ENCODE measurements at regions not wholly inside any gene's neighbourhood (a gene's known extent, or its start where the extent isn't known, plus 50 kb on each side); places are given as distances from the start of the nearest gene placed in this dataset.

GRCh38 chr2:126325202-126325601, 330.8 kb upstream of the GYPC start (continued):
- TF ChIP-seq, protein P1, sequence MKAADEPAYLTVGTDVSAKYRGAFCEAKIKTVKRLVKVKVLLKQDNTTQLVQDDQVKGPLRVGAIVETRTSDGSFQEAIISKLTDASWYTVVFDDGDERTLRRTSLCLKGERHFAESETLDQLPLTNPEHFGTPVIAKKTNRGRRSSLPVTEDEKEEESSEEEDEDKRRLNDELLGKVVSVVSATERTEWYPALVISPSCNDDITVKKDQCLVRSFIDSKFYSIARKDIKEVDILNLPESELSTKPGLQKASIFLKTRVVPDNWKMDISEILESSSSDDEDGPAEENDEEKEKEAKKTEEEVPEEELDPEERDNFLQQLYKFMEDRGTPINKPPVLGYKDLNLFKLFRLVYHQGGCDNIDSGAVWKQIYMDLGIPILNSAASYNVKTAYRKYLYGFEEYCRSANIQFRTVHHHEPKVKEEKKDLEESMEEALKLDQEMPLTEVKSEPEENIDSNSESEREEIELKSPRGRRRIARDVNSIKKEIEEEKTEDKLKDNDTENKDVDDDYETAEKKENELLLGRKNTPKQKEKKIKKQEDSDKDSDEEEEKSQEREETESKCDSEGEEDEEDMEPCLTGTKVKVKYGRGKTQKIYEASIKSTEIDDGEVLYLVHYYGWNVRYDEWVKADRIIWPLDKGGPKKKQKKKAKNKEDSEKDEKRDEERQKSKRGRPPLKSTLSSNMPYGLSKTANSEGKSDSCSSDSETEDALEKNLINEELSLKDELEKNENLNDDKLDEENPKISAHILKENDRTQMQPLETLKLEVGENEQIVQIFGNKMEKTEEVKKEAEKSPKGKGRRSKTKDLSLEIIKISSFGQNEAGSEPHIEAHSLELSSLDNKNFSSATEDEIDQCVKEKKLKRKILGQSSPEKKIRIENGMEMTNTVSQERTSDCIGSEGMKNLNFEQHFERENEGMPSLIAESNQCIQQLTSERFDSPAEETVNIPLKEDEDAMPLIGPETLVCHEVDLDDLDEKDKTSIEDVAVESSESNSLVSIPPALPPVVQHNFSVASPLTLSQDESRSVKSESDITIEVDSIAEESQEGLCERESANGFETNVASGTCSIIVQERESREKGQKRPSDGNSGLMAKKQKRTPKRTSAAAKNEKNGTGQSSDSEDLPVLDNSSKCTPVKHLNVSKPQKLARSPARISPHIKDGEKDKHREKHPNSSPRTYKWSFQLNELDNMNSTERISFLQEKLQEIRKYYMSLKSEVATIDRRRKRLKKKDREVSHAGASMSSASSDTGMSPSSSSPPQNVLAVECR (CRISPR knock-in tag; IDR thresholded peaks at IDR 0.05; ENCODE audit: borderline replicate concordance), result no peak
- TF ChIP-seq ZNF710 (CRISPR knock-in tag; IDR thresholded peaks at IDR 0.05; ENCODE audit: borderline replicate concordance) (no peak), MLX (CRISPR knock-in tag; IDR thresholded peaks at IDR 0.05) (no peak)

DNA sequence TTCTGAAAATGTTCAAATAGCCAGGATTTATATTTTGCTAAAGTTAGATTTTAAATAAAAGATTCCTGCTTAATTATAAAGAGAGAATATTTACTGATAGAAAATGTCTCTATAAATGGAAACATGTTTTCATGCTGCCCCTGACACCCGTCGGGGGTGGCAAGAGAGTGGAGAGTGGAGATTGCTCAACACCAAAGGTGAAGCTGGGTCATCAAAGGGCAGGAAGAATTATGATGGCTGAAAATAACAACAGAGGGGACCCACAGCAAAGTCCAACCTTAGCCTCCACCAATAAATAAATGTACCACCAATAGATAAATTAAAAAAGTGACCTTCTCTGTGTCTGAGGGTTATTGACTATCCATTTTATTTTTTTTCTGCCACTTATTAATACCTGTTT, 326.8 kb upstream of the GYPC start:
- no peak overlapping the region for H3K4me3 ChIP-seq (replicated peaks in 1 of 3; ENCODE audit: insufficient read depth in 1 of 3, low read depth in 2 of 3, low read length in 3 of 3)
- no peak overlapping the region for H3K27ac ChIP-seq (ENCODE audit: extremely low read length, insufficient read depth, low read length)
- no peak overlapping the region for H2AFZ ChIP-seq (ENCODE audit: low read length)
- no TSS peak for BruUV-seq (replicated peaks)
- no peaks in the 10 kb centered on the region for H3K4me1 ChIP-seq (ENCODE audit: insufficient read depth, low read length)
- no peak for FAIRE-seq
- 1% methylated on average over 2 of the region's 2 CpGs for WGBS (ENCODE audit: low lambda C conversion rate)
- POLR2A ChIA-PET, result no interaction called here
- no peaks in the 10 kb centered on the region for H3K27me3 ChIP-seq (ENCODE audit: control insufficient read depth in 1 of 2, insufficient read depth in 2 of 2, low read length in 2 of 2)
- ATAC-seq, result no peak
- intact Hi-C loops (cut with micrococcal nuclease; ENCODE audit: unreplicated experiment), result no loop called here
- no peaks in the 10 kb centered on the region for H3K79me2 ChIP-seq (ENCODE audit: insufficient read depth, low read length)
- no peak overlapping the region for H3K9ac ChIP-seq (ENCODE audit: insufficient read depth, low read depth, low read length)
- CTCF ChIA-PET (ENCODE audit: low intra/inter-chr PET ratio, low total read pairs), result no interaction called here
- no peak overlapping the region for H3K4me2 ChIP-seq (ENCODE audit: low read depth, low read length)
- in situ Hi-C loops (cut with HindIII; ENCODE audit: extremely low pct_ligation_motif_present, low pct_unique_long_range_greater_than_20kb), result no loop called here
- H3K36me3 ChIP-seq (replicated peaks in 1 of 2; ENCODE audit: control insufficient read depth in 1 of 2, insufficient read depth in 2 of 2, low read length in 2 of 2), result no peaks in the 10 kb centered on the region
- H4K20me1 ChIP-seq (ENCODE audit: insufficient read depth, low read length), result no peaks in the 10 kb centered on the region
- DNase-seq (ENCODE audit: low spot score), result no peak
- H3K9me3 ChIP-seq (ENCODE audit: low read length), result peaks cover 47% of the 10 kb centered on the region
- no peak for TF ChIP-seq RARG (CRISPR knock-in tag; IDR thresholded peaks at IDR 0.05; ENCODE audit: low read depth)
- no peak for TF ChIP-seq KLF11 (CRISPR knock-in tag; IDR thresholded peaks at IDR 0.05)
- TF ChIP-seq HDAC1 (CRISPR knock-in tag; IDR thresholded peaks at IDR 0.05), result no peak
- TF ChIP-seq, protein P2, sequence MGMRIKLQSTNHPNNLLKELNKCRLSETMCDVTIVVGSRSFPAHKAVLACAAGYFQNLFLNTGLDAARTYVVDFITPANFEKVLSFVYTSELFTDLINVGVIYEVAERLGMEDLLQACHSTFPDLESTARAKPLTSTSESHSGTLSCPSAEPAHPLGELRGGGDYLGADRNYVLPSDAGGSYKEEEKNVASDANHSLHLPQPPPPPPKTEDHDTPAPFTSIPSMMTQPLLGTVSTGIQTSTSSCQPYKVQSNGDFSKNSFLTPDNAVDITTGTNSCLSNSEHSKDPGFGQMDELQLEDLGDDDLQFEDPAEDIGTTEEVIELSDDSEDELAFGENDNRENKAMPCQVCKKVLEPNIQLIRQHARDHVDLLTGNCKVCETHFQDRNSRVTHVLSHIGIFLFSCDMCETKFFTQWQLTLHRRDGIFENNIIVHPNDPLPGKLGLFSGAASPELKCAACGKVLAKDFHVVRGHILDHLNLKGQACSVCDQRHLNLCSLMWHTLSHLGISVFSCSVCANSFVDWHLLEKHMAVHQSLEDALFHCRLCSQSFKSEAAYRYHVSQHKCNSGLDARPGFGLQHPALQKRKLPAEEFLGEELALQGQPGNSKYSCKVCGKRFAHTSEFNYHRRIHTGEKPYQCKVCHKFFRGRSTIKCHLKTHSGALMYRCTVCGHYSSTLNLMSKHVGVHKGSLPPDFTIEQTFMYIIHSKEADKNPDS (CRISPR knock-in tag; IDR thresholded peaks at IDR 0.05), result no peak
- TF ChIP-seq, protein P3, sequence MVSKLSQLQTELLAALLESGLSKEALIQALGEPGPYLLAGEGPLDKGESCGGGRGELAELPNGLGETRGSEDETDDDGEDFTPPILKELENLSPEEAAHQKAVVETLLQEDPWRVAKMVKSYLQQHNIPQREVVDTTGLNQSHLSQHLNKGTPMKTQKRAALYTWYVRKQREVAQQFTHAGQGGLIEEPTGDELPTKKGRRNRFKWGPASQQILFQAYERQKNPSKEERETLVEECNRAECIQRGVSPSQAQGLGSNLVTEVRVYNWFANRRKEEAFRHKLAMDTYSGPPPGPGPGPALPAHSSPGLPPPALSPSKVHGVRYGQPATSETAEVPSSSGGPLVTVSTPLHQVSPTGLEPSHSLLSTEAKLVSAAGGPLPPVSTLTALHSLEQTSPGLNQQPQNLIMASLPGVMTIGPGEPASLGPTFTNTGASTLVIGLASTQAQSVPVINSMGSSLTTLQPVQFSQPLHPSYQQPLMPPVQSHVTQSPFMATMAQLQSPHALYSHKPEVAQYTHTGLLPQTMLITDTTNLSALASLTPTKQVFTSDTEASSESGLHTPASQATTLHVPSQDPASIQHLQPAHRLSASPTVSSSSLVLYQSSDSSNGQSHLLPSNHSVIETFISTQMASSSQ (IDR thresholded peaks at IDR 0.05; ENCODE audit: low read depth), result no peak
- TF ChIP-seq, protein P3 (CRISPR knock-in tag; IDR thresholded peaks at IDR 0.05; ENCODE audit: borderline replicate concordance), result no peak
- TF ChIP-seq RAD51 (IDR thresholded peaks at IDR 0.05; ENCODE audit: borderline replicate concordance), result no peak
- no peak for TF ChIP-seq ONECUT2 (CRISPR knock-in tag; IDR thresholded peaks at IDR 0.05)

Data from HepG2 (cell line).